Mesenchymal stem cell (in vitro differentiated cells and primary cell): ENCODE measurements at regions not wholly inside any gene's neighbourhood (a gene's known extent, or its start where the extent isn't known, plus 50 kb on each side); places are given as distances from the start of the nearest gene placed in this dataset.

Source experiments
- DNase-seq: peaks from one replicate; pipeline ENCODE4 v3.0.0-alpha.2; 2013
- H2AFZ ChIP-seq: one replicate; pipeline ENCODE4 v1.6.1; 2013; ENCODE audit warnings: low read depth, mild to moderate bottlenecking, control low read depth, inconsistent platforms, low read length, moderate library complexity
- H2AK5ac ChIP-seq: 2 replicates; pipeline ENCODE4 v1.6.1; 2013; ENCODE audit warnings: low read length, moderate library complexity, mild to moderate bottlenecking, inconsistent platforms; ENCODE audit not compliant: severe bottlenecking
- H2BK120ac ChIP-seq: one replicate; pipeline ENCODE4 v1.6.1; 2013; ENCODE audit warnings: low read depth, mild to moderate bottlenecking, inconsistent platforms, low read length, moderate library complexity
- H2BK12ac ChIP-seq, 2 experiments: one replicate each; pipeline ENCODE4 v1.6.1; 2013; ENCODE audit warnings: inconsistent platforms in 2 of 2, low read length in 2 of 2, mild to moderate bottlenecking in 2 of 2, moderate library complexity in 2 of 2, control low read depth in 1 of 2
- H2BK15ac ChIP-seq: one replicate; pipeline ENCODE4 v1.6.1; 2013; ENCODE audit warnings: mild to moderate bottlenecking, low read depth, inconsistent platforms; ENCODE audit not compliant: poor library complexity, severe bottlenecking
- H2BK5ac ChIP-seq: 2 replicates; pipeline ENCODE4 v1.6.1; 2013; ENCODE audit warnings: low read depth, mild to moderate bottlenecking, low read length, control low read depth, inconsistent platforms; ENCODE audit not compliant: poor library complexity, severe bottlenecking
- H3K14ac ChIP-seq, 2 experiments: one replicate each; pipeline ENCODE4 v1.6.1; 2013; ENCODE audit warnings: inconsistent platforms in 2 of 2, low read length in 2 of 2, control low read depth in 1 of 2, mild to moderate bottlenecking in 1 of 2, moderate library complexity in 1 of 2
- H3K18ac ChIP-seq, 2 experiments: one replicate each; pipeline ENCODE4 v1.6.1; 2013; ENCODE audit warnings: inconsistent platforms in 2 of 2, low read length in 2 of 2, control low read depth in 1 of 2, low read depth in 1 of 2, mild to moderate bottlenecking in 1 of 2
- H3K23ac ChIP-seq, 2 experiments: one replicate each; pipeline ENCODE4 v1.6.1; 2013; ENCODE audit warnings: inconsistent platforms in 2 of 2, low read length in 2 of 2, mild to moderate bottlenecking in 2 of 2, moderate library complexity in 2 of 2, control low read depth in 1 of 2
- H3K27ac ChIP-seq: 2 replicates; pipeline ENCODE4 v1.5.1; 2013; ENCODE audit warnings: mild to moderate bottlenecking, moderate library complexity, low read length, control low read depth, inconsistent platforms; ENCODE audit not compliant: poor library complexity, severe bottlenecking
- H3K27me3 ChIP-seq, 2 experiments: 2 replicates each; pipeline versions ENCODE4 v1.6.1 to v1.7.0; 2013; ENCODE audit warnings: low read length in 2 of 2, mild to moderate bottlenecking in 2 of 2, moderate library complexity in 2 of 2, control low read depth in 1 of 2, inconsistent platforms in 1 of 2; ENCODE audit not compliant: control insufficient read depth in 1 of 2, insufficient read depth in 1 of 2
- H3K36me3 ChIP-seq, 2 experiments: 2 replicates each; pipeline versions ENCODE4 v1.6.1 to v1.7.0; 2013; ENCODE audit warnings: low read length in 2 of 2, control low read depth in 1 of 2, inconsistent platforms in 1 of 2, low read depth in 1 of 2, mild to moderate bottlenecking in 1 of 2; ENCODE audit not compliant: insufficient read depth in 2 of 2, control insufficient read depth in 1 of 2
- H3K4ac ChIP-seq, 2 experiments: one replicate each; pipeline ENCODE4 v1.6.1; 2013; ENCODE audit warnings: inconsistent platforms in 2 of 2, low read length in 2 of 2, mild to moderate bottlenecking in 2 of 2, moderate library complexity in 2 of 2, control low read depth in 1 of 2, low read depth in 1 of 2
- H3K4me1 ChIP-seq: 2 replicates; pipeline ENCODE4 v1.6.1; 2013; ENCODE audit warnings: low read depth, low read length, control low read depth; ENCODE audit not compliant: control insufficient read depth, insufficient read depth
- H3K4me2 ChIP-seq: 2 replicates; pipeline ENCODE4 v1.6.1; 2013; ENCODE audit warnings: low read length, mild to moderate bottlenecking, inconsistent platforms; ENCODE audit not compliant: poor library complexity, severe bottlenecking
- H3K4me3 ChIP-seq, 2 experiments: 2 replicates each; pipeline versions ENCODE4 v1.5.1 to v1.7.0; 2013; ENCODE audit warnings: low read length in 2 of 2, mild to moderate bottlenecking in 2 of 2, control low read depth in 1 of 2, low read depth in 1 of 2; ENCODE audit not compliant: insufficient read depth in 1 of 2
- H3K79me1 ChIP-seq: replicated peaks from 2 replicates; pipeline ENCODE4 v1.6.1; 2013; ENCODE audit warnings: mild to moderate bottlenecking, control low read depth, low read length, inconsistent platforms; ENCODE audit not compliant: poor library complexity, severe bottlenecking
- H3K9ac ChIP-seq: 2 replicates; pipeline ENCODE4 v1.7.0; 2013; ENCODE audit warnings: mild to moderate bottlenecking, low read length, moderate library complexity
- H3K9me3 ChIP-seq: 2 replicates; pipeline ENCODE4 v1.7.0; 2013; ENCODE audit warnings: mild to moderate bottlenecking, low read length; ENCODE audit not compliant: control insufficient read depth
- H4K8ac ChIP-seq: one replicate; pipeline ENCODE4 v1.6.1; 2013; ENCODE audit warnings: inconsistent platforms, mild to moderate bottlenecking, low read length, moderate library complexity
- H4K91ac ChIP-seq: one replicate; pipeline ENCODE4 v1.6.1; 2013; ENCODE audit warnings: mild to moderate bottlenecking, low read length, inconsistent platforms
- WGBS: methylation state at CpG from one replicate; pipeline ENCODE4 v1.1.7; 2013; ENCODE audit warnings: mixed read lengths; 5-methylcytosine and 5-hydroxymethylcytosine counted together

DNA sequence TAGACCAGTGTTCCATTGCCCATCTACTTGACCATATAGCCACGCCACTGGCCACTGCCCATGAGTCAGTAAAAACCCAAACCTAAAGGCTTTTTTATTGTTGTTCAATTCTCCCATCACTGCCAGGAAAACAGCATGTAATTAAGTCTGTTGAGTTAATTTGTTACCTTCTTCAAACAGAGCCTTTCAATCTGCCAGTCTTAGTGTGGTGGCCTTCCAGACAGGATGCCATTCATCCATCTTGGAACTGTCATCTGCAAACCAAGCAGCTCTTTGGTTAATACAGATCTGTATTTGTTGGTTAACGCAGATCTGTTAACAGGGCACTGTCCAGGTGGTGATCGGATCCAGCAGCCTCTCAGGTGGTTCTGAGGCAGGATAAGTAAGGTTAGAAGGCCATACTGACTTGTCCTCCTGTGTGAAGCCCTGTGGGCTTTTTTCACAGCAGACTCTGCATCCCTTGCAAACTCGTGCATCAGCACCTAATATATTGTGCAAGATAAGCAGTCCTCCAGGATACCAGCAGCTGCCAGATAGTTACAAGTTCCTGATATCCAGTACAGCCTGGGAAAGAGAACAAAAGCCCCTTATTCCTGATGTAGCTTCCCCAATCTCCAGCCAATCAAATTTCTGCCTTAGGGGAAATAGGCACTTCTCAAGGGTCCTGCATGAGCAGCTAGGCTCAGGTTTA, 59.1 kb upstream of the DHRS4 start:
- no peak overlapping the region for H2AFZ ChIP-seq
- H2BK15ac ChIP-seq = no peak overlapping the region
- H3K4me3 ChIP-seq = no peak overlapping the region
- no peak overlapping the region for H2BK120ac ChIP-seq
- no peak overlapping the region for H3K14ac ChIP-seq
- H2BK5ac ChIP-seq = no peak overlapping the region
- H3K79me1 ChIP-seq = no peaks in the 10 kb centered on the region
- no peak overlapping the region for H3K27ac ChIP-seq
- H3K23ac ChIP-seq = no peak overlapping the region
- H3K18ac ChIP-seq = no peak overlapping the region
- WGBS = 55% methylated on average over 4 of the region's 4 CpGs
- peak overlapping the region; percentile 15 for H4K91ac ChIP-seq
- no peak overlapping the region for H3K4ac ChIP-seq
- no peaks in the 10 kb centered on the region for H3K4me1 ChIP-seq
- no peak overlapping the region for H4K8ac ChIP-seq
- H3K27me3 ChIP-seq = peaks cover 0 to 12% of the 10 kb centered on the region in 2 experiments
- H3K4me2 ChIP-seq = no peak overlapping the region
- no peak overlapping the region for H2AK5ac ChIP-seq
- no peaks in the 10 kb centered on the region for H3K9me3 ChIP-seq
- H3K36me3 ChIP-seq = no peaks in the 10 kb centered on the region
- no peak for DNase-seq
- H3K9ac ChIP-seq = no peak overlapping the region
- H2BK12ac ChIP-seq = no peak overlapping the region

- no peak overlapping the region for H3K14ac ChIP-seq
- H3K18ac ChIP-seq = no peak overlapping the region
- H3K27me3 ChIP-seq = peaks cover 0 to 11% of the 10 kb centered on the region in 2 experiments
- H3K4me1 ChIP-seq = no peaks in the 10 kb centered on the region
- no peak overlapping the region for H3K4me2 ChIP-seq
- no peak overlapping the region for H3K4me3 ChIP-seq
- no peak overlapping the region for H2BK120ac ChIP-seq
- H3K23ac ChIP-seq = no peak overlapping the region
- H2AFZ ChIP-seq = no peak overlapping the region
- H2BK15ac ChIP-seq = no peak overlapping the region
- no peak overlapping the region for H2AK5ac ChIP-seq
- no peak overlapping the region for H2BK5ac ChIP-seq
- H3K36me3 ChIP-seq = no peaks in the 10 kb centered on the region
- H3K79me1 ChIP-seq = no peaks in the 10 kb centered on the region
- H4K91ac ChIP-seq = no peak overlapping the region
- no peaks in the 10 kb centered on the region for H3K9me3 ChIP-seq
- no peak for DNase-seq
- no peak overlapping the region for H2BK12ac ChIP-seq
- no peak overlapping the region for H3K27ac ChIP-seq
- H4K8ac ChIP-seq = no peak overlapping the region
- WGBS = 64% methylated on average over 1 of the region's 1 CpG
- H3K4ac ChIP-seq = no peak overlapping the region
- no peak overlapping the region for H3K9ac ChIP-seq
These were observed 58.5 kb upstream of the DHRS4 start for GRCh38 chr14:23895053-23895419.

GRCh38 chr14:23895480-23895879, 58.1 kb upstream of the DHRS4 start:
- H2AK5ac ChIP-seq = no peak overlapping the region
- 51% methylated on average over 3 of the region's 3 CpGs for WGBS
- no peak overlapping the region for H2BK12ac ChIP-seq
- no peaks in the 10 kb centered on the region for H3K9me3 ChIP-seq
- no peak overlapping the region for H3K23ac ChIP-seq
- H3K9ac ChIP-seq = no peak overlapping the region
- no peaks in the 10 kb centered on the region for H3K36me3 ChIP-seq
- H3K4ac ChIP-seq = no peak overlapping the region
- no peak overlapping the region for H3K27ac ChIP-seq
- no peak overlapping the region for H2BK5ac ChIP-seq
- H2AFZ ChIP-seq = no peak overlapping the region
- no peaks in the 10 kb centered on the region for H3K79me1 ChIP-seq
- H4K8ac ChIP-seq = no peak overlapping the region
- H4K91ac ChIP-seq = no peak overlapping the region
- H3K4me1 ChIP-seq = no peaks in the 10 kb centered on the region
- H2BK15ac ChIP-seq = no peak overlapping the region
- no peak overlapping the region for H2BK120ac ChIP-seq
- no peak overlapping the region for H3K14ac ChIP-seq
- H3K4me2 ChIP-seq = no peak overlapping the region
- peaks cover 0 to 8% of the 10 kb centered on the region in 2 experiments for H3K27me3 ChIP-seq
- no peak overlapping the region for H3K18ac ChIP-seq
- DNase-seq = no peak
- no peak overlapping the region for H3K4me3 ChIP-seq

- no peak overlapping the region for H3K18ac ChIP-seq
- no peaks in the 10 kb centered on the region for H3K36me3 ChIP-seq
- no peak overlapping the region for H3K4ac ChIP-seq
- no peaks in the 10 kb centered on the region for H3K9me3 ChIP-seq
- H3K9ac ChIP-seq = no peak overlapping the region
- no peaks in the 10 kb centered on the region for H3K4me1 ChIP-seq
- no peak overlapping the region for H3K14ac ChIP-seq
- no peak overlapping the region for H4K91ac ChIP-seq
- no peak overlapping the region for H2BK15ac ChIP-seq
- no peak for DNase-seq
- no peak overlapping the region for H4K8ac ChIP-seq
- no peak overlapping the region for H2AK5ac ChIP-seq
- no peak overlapping the region for H2BK12ac ChIP-seq
- WGBS = 59% methylated on average over 3 of the region's 5 CpGs
- H3K4me3 ChIP-seq = no peak overlapping the region
- no peaks in the 10 kb centered on the region for H3K79me1 ChIP-seq
- H3K4me2 ChIP-seq = no peak overlapping the region
- H3K27ac ChIP-seq = no peak overlapping the region
- H3K23ac ChIP-seq = no peak overlapping the region
- H2AFZ ChIP-seq = no peak overlapping the region
- H2BK5ac ChIP-seq = no peak overlapping the region
- no peak overlapping the region for H2BK120ac ChIP-seq
- H3K27me3 ChIP-seq = peaks cover 0 to 8% of the 10 kb centered on the region in 2 experiments
These were observed 56.9 kb upstream of the DHRS4 start for GRCh38 chr14:23896609-23897153.
